ENCODE measurements at regions not wholly inside any gene's neighbourhood (a gene's known extent, or its start where the extent isn't known, plus 50 kb on each side); places are given as distances from the start of the nearest gene placed in this dataset.
"Not testable (repeated sequence)": the region's sequence is repeated elsewhere in the genome, so short reads cannot be mapped to it uniquely, and the experiment has no call there.

DNA sequence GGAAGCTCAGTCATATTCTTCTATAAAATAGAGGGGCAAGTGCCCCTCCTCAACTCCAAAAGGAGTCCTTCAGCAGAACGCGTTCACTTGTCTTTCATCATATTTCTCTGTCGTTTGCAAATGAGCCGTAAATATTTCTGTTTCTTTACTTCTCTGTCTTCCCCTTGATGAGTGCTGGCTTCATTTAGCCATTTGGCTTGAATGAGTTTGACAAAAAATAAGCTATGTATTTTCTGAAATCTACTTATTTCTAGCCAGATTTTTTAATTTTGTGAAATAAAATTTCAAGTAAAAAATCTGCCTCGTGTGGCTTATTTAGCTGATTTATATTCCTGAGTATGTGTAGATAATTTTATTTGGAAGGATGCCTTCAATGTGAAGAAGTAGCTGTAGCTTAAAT, 170.8 kb upstream of the DGKB start:
- no peaks in the 10 kb centered on the region for H3K4me1 Mint-ChIP-seq (ENCODE audit: unreplicated experiment)
- H3K27me3 Mint-ChIP-seq (ENCODE audit: unreplicated experiment) = no peaks in the 10 kb centered on the region
- TF ChIP-seq, protein P1, sequence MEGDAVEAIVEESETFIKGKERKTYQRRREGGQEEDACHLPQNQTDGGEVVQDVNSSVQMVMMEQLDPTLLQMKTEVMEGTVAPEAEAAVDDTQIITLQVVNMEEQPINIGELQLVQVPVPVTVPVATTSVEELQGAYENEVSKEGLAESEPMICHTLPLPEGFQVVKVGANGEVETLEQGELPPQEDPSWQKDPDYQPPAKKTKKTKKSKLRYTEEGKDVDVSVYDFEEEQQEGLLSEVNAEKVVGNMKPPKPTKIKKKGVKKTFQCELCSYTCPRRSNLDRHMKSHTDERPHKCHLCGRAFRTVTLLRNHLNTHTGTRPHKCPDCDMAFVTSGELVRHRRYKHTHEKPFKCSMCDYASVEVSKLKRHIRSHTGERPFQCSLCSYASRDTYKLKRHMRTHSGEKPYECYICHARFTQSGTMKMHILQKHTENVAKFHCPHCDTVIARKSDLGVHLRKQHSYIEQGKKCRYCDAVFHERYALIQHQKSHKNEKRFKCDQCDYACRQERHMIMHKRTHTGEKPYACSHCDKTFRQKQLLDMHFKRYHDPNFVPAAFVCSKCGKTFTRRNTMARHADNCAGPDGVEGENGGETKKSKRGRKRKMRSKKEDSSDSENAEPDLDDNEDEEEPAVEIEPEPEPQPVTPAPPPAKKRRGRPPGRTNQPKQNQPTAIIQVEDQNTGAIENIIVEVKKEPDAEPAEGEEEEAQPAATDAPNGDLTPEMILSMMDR (IDR thresholded peaks at IDR 0.05) = no peak
- H3K27ac Mint-ChIP-seq (ENCODE audit: unreplicated experiment) = no peak overlapping the region
- no peaks in the 10 kb centered on the region for H3K36me3 Mint-ChIP-seq (ENCODE audit: unreplicated experiment)
- H3K4me3 Mint-ChIP-seq (ENCODE audit: unreplicated experiment) = no peak overlapping the region
- no peaks in the 10 kb centered on the region for H3K9me3 Mint-ChIP-seq (ENCODE audit: unreplicated experiment)
- DNase-seq (ENCODE audit: extremely low spot score, unreplicated experiment) = no peak

DNA sequence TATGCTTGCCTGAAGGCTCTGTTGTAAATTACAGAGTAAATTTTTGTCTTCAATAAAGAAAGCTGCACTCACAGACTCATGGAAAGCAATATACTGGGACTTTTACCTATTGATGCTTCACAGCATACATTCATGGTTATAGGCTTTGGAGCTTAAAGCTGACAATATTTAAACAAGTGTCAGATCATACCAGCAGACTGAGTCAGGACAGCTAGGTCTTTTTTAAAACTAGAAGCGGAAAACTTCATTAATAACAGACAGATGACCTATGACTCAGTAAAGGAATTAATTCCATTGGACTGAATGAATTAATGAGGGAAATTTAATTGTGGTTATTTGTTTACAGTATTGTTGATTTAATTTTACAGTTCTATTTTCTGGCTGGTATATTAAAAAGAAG, 165.8 kb upstream of the DGKB start:
- TF ChIP-seq, protein P1 (IDR thresholded peaks at IDR 0.05) = no peak
- DNase-seq (ENCODE audit: extremely low spot score, unreplicated experiment) = no peak

DNA sequence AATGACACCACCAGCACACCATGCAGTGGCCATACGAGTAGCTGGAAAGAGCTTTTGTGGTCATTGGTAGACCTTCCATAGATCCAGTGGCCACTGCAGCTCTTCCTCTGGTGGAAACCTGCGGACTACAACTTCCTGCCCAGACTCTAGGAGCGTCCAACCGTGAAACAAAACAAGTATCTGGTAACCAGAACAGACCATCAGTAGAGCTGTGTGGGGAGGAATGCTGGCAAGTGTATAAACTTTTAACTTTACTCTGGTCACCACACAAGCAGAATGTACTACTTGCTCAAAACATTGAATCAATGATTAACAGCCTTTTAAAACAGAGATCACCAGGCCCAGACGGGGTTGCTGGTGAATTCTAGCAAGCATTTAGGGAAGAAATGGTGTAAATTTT, 154.7 kb upstream of the DGKB start:
- no peaks in the 10 kb centered on the region for H3K9me3 Mint-ChIP-seq (ENCODE audit: unreplicated experiment)
- no peaks in the 10 kb centered on the region for H3K27me3 Mint-ChIP-seq (ENCODE audit: unreplicated experiment)
- H3K27ac Mint-ChIP-seq (ENCODE audit: unreplicated experiment) = no peak overlapping the region
- H3K4me1 Mint-ChIP-seq (ENCODE audit: unreplicated experiment) = peaks cover 6% of the 10 kb centered on the region
- no peak overlapping the region for H3K4me3 Mint-ChIP-seq (ENCODE audit: unreplicated experiment)
- H3K36me3 Mint-ChIP-seq (ENCODE audit: unreplicated experiment) = no peaks in the 10 kb centered on the region
- DNase-seq (ENCODE audit: extremely low spot score, unreplicated experiment) = no peak
- TF ChIP-seq, protein P1 (IDR thresholded peaks at IDR 0.05) = no peak

More for the DNA sequence above, 165.8 kb upstream of the DGKB start:
- Mint-ChIP-seq H3K4me1 (ENCODE audit: unreplicated experiment) (no peaks in the 10 kb centered on the region), H3K27ac (ENCODE audit: unreplicated experiment) (no peak overlapping the region), H3K27me3 (ENCODE audit: unreplicated experiment) (no peaks in the 10 kb centered on the region), H3K9me3 (ENCODE audit: unreplicated experiment) (peaks cover 6% of the 10 kb centered on the region), H3K4me3 (ENCODE audit: unreplicated experiment) (no peak overlapping the region), H3K36me3 (ENCODE audit: unreplicated experiment) (no peaks in the 10 kb centered on the region)

DNA sequence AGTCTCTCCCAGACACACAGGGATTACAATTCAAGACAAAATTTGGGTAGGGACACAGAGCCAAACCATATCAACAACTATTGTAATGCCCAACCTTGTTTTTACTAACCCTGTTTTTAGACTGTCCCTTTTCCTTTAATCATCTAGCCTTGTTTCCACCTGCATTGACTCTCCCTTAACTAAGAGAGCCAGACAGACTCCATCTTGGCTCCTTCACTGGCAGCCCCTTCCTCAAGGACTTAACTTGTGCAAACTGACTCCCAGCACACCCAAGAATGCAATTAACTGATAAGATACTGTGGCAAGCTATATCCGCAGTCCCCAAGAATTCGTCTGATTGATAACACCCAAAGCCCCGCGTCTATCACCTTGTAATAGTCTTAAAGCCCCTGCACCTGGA, 151.8 kb upstream of the DGKB start:
- H3K9me3 Mint-ChIP-seq (ENCODE audit: unreplicated experiment); H3K4me3 Mint-ChIP-seq (ENCODE audit: unreplicated experiment); H3K27me3 Mint-ChIP-seq (ENCODE audit: unreplicated experiment); H3K4me1 Mint-ChIP-seq (ENCODE audit: unreplicated experiment); DNase-seq (ENCODE audit: extremely low spot score, unreplicated experiment); H3K36me3 Mint-ChIP-seq (ENCODE audit: unreplicated experiment); H3K27ac Mint-ChIP-seq (ENCODE audit: unreplicated experiment): not testable (repeated sequence)

DNA sequence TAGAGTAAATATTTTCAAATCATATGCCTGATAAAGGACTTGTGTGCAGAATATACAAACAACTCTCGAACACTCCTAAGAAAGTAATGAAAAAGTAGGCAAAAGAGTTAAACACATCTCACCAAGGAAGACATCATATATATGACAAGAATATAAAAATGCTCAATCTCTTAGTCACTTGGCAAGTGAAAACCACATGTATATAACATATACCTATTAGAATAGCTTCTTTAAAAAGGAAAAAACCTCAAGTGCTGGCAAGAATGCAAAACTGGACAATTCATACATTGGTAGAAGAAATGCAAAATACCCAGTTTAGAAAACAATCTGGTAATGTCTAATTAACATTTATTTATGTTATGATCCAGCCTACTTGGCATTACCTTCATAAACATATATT, 146.6 kb upstream of the DGKB start:
- Mint-ChIP-seq H3K27me3 (ENCODE audit: unreplicated experiment) (no peaks in the 10 kb centered on the region), H3K36me3 (ENCODE audit: unreplicated experiment) (no peaks in the 10 kb centered on the region), H3K4me1 (ENCODE audit: unreplicated experiment) (peaks cover 5% of the 10 kb centered on the region), H3K4me3 (ENCODE audit: unreplicated experiment) (no peak overlapping the region), H3K9me3 (ENCODE audit: unreplicated experiment) (no peaks in the 10 kb centered on the region), H3K27ac (ENCODE audit: unreplicated experiment) (no peak overlapping the region)
- no peak for DNase-seq (ENCODE audit: extremely low spot score, unreplicated experiment)
- TF ChIP-seq, protein P1 (IDR thresholded peaks at IDR 0.05) = no peak

DNA sequence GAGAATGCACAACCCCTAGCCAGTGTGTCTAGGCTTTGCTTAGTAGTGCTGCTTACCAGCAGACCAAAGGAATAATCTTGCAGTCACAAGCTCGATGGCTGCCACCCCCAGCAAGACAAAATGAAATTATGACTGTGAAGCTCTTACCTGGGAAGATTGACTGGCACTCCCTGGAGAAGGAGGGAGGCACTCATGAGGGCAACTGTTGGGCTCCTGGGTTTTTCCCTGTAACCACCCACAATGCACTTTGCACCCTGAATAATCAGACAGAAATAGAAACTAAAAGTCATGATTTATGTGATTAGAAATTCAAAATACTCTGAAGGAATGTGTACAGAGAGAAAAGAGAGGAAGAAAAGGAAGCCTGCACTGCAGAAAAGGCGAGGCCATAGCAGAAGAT, 144.3 kb upstream of the DGKB start:
- Mint-ChIP-seq H3K9me3 (ENCODE audit: unreplicated experiment) (no peaks in the 10 kb centered on the region), H3K36me3 (ENCODE audit: unreplicated experiment) (no peaks in the 10 kb centered on the region), H3K27me3 (ENCODE audit: unreplicated experiment) (no peaks in the 10 kb centered on the region), H3K27ac (ENCODE audit: unreplicated experiment) (no peak overlapping the region), H3K4me1 (ENCODE audit: unreplicated experiment) (peaks cover 15% of the 10 kb centered on the region), H3K4me3 (ENCODE audit: unreplicated experiment) (no peak overlapping the region)
- TF ChIP-seq, protein P1 (IDR thresholded peaks at IDR 0.05) = no peak
- DNase-seq (ENCODE audit: extremely low spot score, unreplicated experiment) = no peak
